ENCODE measurements at regions not wholly inside any gene's neighbourhood (a gene's known extent, or its start where the extent isn't known, plus 50 kb on each side); places are given as distances from the start of the nearest gene placed in this dataset.

- H3K27ac ChIP-seq = no peak overlapping the region
- no peak for TF ChIP-seq CTCF (IDR thresholded peaks at IDR 0.05)
- no peak for TF ChIP-seq POLR2A (IDR thresholded peaks at IDR 0.05)
- no peaks in the 10 kb centered on the region for H3K27me3 ChIP-seq
- no peak overlapping the region for H3K4me3 ChIP-seq
- no peak for ATAC-seq
- H3K9me3 ChIP-seq = no peaks in the 10 kb centered on the region
- H3K4me1 ChIP-seq = peaks cover 0 to 10% (median 4%) of the 10 kb centered on the region in 4 donors
- intact Hi-C loops (cut with DNase I) = no loop called here
- no peak for DNase-seq
- no peaks in the 10 kb centered on the region for H3K36me3 ChIP-seq
These were observed 64.6 kb upstream of the FN1 start for GRCh38 chr2:215500466-215500865.

GRCh38 chr2:215499331-215499730 is 63.5 kb upstream of the FN1 start:
- H3K4me1 ChIP-seq = no peaks in the 10 kb centered on the region
- H3K9me3 ChIP-seq = no peaks in the 10 kb centered on the region
- intact Hi-C loops (cut with DNase I) = no loop called here
- no peak overlapping the region for H3K4me3 ChIP-seq
- no peak for TF ChIP-seq POLR2A (IDR thresholded peaks at IDR 0.05)
- no peaks in the 10 kb centered on the region for H3K36me3 ChIP-seq
- no peak for DNase-seq
- no peak for ATAC-seq
- H3K27me3 ChIP-seq = no peaks in the 10 kb centered on the region
- 39% methylated on average over 2 of the region's 2 CpGs for WGBS (ENCODE audit: insufficient coverage, low coverage, low lambda C conversion rate, missing lambda C conversion rate)
- no peak overlapping the region for H3K27ac ChIP-seq

- intact Hi-C loops (cut with DNase I) = no loop called here
- DNase-seq (no peak), ATAC-seq (peak in 3 of 4 donors; percentile 60 to 76 (median 73))
- Histone ChIP-seq H3K9me3 (no peaks in the 10 kb centered on the region), H3K36me3 (no peaks in the 10 kb centered on the region), H3K4me1 (no peaks in the 10 kb centered on the region), H3K27ac (no peak overlapping the region), H3K27me3 (no peaks in the 10 kb centered on the region), H3K4me3 (no peak overlapping the region)
- 74% methylated on average over 8 of the region's 8 CpGs for WGBS (ENCODE audit: insufficient coverage, low coverage, low lambda C conversion rate, missing lambda C conversion rate)
- TF ChIP-seq POLR2A (IDR thresholded peaks at IDR 0.05) = no peak
- TF ChIP-seq CTCF (IDR thresholded peaks at IDR 0.05) = no peak
These were observed 62.6 kb upstream of the FN1 start for GRCh38 chr2:215498431-215498830.

GRCh38 chr2:215493376-215493775 is 57.5 kb upstream of the FN1 start:
- no peaks in the 10 kb centered on the region for H3K4me1 ChIP-seq
- H3K27ac ChIP-seq = no peak overlapping the region
- intact Hi-C loops (cut with DNase I) = no loop called here
- TF ChIP-seq CTCF (IDR thresholded peaks at IDR 0.05) (no peak), POLR2A (IDR thresholded peaks at IDR 0.05) (no peak)
- no peak overlapping the region for H3K4me3 ChIP-seq
- no peak for DNase-seq
- H3K9me3 ChIP-seq = no peaks in the 10 kb centered on the region
- H3K27me3 ChIP-seq = no peaks in the 10 kb centered on the region
- H3K36me3 ChIP-seq = no peaks in the 10 kb centered on the region
- peak in 1 of 4 donors; percentile 21 for ATAC-seq

GRCh38 chr2:215489288-215489848 is 53.5 kb upstream of the FN1 start:
- Histone ChIP-seq H3K4me3 (no peak overlapping the region), H3K4me1 (no peaks in the 10 kb centered on the region), H3K27ac (no peak overlapping the region), H3K27me3 (no peaks in the 10 kb centered on the region), H3K9me3 (no peaks in the 10 kb centered on the region), H3K36me3 (no peaks in the 10 kb centered on the region)
- peak in 3 of 4 donors; percentile 44 to 58 (median 49) for ATAC-seq
- TF ChIP-seq POLR2A (IDR thresholded peaks at IDR 0.05) = no peak
- TF ChIP-seq CTCF (IDR thresholded peaks at IDR 0.05) = peak in 2 of 4 donors; percentile 12 to 34
- intact Hi-C loops (cut with DNase I) = no loop called here
- 72% methylated on average over 3 of the region's 3 CpGs for WGBS (ENCODE audit: insufficient coverage, low coverage, low lambda C conversion rate, missing lambda C conversion rate)
- DNase-seq = no peak

Measured in right lobe of liver (tissue), 6 donors.